NCI-H345 (cell line): ENCODE measurements at regions not wholly inside any gene's neighbourhood (a gene's known extent, or its start where the extent isn't known, plus 50 kb on each side); places are given as distances from the start of the nearest gene placed in this dataset.

Experiments
- DNase-seq: peaks from one replicate; lab custom pipeline; 2025; lab: John Stamatoyannopoulos, UW

GRCh38 chr14:37894463-37894862, 299.0 kb downstream of the TTC6 start:
- no peak for DNase-seq

DNA sequence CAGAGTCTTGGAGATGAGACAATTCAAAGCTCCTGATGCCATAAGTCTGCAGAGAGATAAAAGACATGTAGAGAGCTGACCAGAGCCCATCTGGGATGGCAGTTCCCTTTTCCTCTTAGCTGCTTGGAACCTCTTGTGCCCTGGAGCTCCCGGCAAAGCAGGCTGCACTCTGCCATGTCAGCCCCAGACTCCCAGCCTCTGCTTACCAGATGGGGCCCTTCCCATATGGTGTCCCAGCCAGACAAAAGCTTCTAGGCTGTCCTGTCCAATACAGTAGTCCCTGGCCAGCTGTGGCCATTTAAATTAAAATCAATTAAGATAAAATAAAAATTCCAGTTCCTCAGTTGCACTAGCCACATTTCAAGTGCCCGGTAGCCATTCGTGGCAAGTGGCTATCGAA, 303.9 kb downstream of the TTC6 start:
- no peak for DNase-seq

- DNase-seq: no peak
Observed at GRCh38 chr14:37900561-37900960, 305.1 kb downstream of the TTC6 start.

GRCh38 chr14:37901978-37902377, 305.7 kb upstream of the SSTR1 start:
- DNase-seq: no peak

DNA sequence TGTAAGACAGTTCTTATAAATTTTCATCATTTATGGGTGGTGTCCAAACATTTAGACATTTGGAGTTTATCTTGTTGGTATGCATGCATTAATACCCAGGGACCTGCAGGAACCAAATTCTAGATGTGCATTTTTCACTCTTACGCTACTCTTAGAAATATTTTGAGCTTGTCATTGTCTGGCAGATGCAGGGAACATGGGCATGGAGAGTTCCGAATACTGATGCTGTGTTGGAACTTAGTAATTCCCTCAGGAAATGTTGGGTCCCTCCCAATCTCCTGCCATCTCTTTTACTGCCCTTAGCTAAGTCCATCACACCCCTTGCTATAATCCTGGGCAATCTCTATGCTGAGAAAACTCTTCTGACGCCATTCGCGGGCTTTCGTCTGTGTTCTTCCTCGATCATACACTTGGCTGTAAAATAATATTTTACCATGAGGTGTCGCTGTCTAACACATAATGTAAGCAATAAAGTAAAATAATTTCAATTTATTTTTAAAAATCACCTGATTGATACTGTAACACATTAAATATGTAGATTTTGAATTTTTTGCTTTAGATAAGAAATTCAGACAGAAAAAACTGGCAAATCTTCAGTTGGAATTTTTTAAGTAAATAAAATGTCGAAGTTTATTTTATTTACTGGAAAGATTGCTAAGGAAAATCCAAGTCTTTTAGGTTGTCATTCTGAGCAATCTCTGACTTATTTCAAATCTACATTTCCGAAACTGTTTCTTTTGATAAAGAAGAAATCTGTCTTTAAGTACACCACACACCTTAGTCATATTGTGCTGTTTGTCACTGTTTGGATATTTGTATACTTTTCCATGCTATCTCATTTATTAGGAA, 304.1 kb upstream of the SSTR1 start:
- peak; percentile 64 for DNase-seq

DNA sequence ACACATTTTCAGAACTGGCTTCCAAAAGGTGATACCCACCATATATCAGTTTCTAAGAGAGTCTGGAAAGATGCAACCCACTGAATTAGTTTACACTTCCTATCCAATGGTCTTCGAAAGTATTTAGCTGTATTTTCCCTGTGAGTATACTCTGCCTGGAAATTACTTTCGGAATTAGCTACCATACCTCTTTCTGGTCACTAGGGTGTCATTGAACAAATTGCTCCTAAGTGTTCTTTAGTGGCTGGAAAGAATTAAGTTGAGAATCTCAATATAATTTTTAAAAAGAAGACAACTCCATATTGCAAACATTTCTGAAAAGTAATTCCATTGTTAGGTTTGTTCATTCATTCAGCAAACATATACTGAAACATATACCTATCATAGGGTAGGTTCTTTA, 283.1 kb upstream of the SSTR1 start:
- DNase-seq: no peak

GRCh38 chr14:37932008-37932407, 275.7 kb upstream of the SSTR1 start:
- no peak for DNase-seq

DNA sequence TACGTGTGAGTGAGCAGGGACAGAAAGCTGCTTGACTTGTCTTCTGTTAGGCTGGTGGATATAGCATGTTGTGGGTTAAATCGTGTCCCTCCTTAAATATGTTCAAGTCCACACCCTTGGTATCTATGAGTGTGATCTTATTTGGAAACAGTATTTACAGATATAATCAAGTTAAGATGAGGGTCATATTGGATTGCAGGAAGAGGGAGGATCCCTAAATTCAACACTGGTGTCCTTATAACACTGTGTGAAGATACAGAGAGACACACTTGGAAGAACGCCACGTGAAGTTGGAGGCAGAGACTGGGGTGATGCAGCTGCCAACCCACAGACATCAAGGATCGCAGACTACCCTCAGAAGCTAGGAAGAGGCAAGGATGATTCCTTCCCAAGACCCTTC, 275.2 kb upstream of the SSTR1 start:
- DNase-seq: no peak

DNA sequence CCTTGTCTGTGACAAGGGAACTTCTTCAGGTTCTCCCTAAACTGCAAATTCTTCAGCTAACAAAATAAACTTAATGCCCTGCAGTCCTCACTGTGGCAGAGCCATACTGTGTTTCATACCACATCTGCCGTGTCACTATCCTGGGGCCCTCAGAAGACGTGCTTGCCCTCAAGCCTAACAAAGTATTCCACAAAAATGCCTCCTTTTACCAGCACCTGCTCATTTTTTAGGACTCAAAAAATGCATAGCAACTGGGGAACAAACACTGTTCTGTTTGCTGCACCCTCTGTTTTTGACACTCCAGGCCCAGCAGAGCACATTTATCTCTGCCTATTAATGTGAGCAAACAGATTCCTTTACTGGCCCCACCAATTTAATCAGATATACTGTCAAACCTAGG, 270.7 kb upstream of the SSTR1 start:
- DNase-seq: no peak

DNA sequence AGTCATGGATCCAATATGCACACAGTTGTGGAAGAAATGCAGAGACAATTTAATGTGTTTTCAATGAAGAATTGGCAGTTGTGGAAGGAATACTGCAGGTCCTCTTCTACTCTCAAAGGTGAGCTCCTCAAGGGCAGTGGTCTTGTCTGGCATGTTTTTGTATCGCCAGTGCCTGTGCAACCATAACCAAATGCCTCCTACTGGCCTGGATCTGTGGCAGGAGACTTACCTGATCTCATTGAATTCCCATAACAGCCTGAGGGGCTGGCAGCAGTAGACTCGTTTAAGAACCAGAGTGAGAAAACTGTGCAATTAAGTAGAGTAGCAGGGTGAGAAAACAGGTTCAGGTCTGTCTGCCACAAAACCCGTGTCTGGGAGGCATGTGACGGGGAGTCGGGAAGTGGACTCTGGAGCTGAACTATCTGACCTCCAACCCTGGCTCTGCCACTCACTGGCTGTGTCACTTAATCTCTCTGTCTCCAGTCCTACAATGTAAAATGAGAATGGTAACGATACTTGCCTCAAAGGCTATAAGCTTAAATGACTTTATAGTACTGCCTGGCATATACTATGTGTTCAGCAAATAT, 268.2 kb upstream of the SSTR1 start:
- no peak for DNase-seq

DNA sequence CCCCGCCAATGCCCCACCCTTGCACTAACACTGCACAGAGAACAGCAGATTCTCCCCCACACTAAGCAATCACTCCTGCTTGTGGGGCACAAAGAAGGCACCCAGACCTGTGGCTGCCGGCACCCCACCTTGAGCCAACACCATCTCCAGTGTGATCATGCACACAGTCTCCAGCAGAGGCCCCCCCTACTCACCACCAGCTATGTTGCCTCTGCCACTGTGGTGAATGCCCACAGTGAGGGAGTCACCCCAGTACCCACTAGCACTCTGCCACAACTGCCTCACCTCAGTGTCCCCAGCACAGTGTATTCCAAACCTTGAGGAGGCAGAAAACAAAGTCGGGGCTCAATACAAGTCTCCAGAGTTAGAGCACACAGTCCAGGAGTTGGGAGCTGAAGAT, 261.7 kb upstream of the SSTR1 start:
- no peak for DNase-seq

- no peak for DNase-seq
Observed at GRCh38 chr14:37946819-37947218, 260.9 kb upstream of the SSTR1 start.

DNA sequence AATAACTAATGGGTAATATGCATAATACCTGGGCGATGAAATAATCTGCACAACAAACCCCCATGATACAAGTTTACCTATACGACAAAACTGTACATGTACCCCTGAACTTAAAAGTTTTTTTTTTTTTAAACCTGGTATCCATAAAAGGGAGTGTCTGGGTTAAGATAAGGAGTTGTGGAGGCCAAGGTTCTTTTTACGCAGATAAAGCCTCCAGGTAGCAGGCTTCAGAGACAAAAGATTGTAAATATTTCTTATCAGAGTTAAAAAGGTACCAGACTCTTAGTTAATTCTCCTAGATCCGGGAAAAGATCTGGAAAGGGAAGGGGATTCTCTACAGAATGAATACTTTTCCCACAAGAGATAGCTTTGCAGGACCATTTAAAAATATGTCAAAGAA, 259.4 kb upstream of the SSTR1 start:
- DNase-seq: no peak

DNA sequence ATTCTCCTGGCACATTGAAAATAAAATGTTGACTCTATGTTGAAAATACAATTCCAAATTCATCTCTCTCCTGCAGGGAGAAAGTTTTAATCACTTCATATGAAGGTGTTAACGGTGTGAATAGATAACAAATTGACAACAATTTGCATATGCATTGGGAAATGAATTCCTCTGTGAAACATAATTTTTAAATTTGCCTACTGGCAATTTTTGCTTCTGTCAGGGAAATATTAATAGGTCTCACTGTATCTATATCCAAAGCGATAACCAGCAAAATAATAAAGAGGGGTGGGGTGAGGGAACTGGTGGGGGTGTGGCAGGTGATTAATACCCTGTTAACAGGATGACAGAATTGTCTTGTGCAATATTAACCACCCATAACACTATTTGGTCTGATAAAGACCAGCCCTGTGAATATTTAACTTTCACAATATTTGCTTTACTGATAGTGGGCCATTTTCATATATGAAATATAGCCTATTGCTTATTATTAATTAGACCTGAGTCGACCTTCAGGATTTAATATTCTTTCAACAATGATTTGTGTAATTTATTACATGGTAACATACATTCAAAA, 239.0 kb upstream of the SSTR1 start:
- DNase-seq: no peak

DNA sequence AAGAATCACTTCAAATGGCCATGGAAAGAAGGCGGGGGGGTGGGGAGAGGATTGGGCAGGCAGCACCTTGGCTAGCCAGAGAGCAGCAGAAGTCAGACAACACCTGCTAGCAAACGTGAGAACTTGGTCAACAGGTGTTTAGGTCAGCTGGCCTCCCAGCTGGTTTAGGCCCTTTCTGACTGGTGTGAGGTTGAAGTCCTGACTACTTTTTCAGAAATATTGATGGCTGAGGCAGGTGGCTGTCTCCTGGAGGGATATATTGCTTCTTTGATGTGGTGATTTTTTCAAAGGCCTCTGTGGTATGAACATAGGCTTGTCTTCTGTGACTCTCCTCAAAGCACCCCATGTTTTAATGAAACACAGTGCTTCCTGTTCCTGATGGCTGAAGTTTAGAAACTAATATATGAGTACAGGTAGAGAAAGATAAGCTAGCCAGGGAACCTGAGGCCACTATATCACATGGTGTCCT, 238.2 kb upstream of the SSTR1 start:
- no peak for DNase-seq

GRCh38 chr14:37970696-37971095, 237.0 kb upstream of the SSTR1 start:
- no peak for DNase-seq

- no peak for DNase-seq
Observed at GRCh38 chr14:37972941-37973887, 234.5 kb upstream of the SSTR1 start.

DNA sequence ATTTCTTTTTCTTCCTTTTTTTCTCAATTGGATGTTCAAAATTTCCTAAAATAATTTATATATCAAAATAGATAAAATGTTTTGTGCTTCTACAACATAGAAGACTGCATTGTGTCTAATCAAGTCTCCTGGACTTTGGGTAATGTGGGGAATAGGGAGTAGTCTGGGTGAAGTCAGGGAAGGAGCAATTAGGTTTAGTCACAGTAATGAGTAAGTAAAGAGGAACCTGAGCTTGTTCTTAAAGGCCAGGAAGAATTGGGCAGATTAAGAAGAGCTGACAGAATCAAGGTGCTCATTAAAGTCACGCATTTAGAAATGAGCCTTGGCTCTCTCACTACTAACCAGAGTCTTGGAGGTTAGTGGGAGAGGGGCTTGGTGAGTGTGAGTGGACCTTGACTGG, 233.3 kb upstream of the SSTR1 start:
- no peak for DNase-seq

DNA sequence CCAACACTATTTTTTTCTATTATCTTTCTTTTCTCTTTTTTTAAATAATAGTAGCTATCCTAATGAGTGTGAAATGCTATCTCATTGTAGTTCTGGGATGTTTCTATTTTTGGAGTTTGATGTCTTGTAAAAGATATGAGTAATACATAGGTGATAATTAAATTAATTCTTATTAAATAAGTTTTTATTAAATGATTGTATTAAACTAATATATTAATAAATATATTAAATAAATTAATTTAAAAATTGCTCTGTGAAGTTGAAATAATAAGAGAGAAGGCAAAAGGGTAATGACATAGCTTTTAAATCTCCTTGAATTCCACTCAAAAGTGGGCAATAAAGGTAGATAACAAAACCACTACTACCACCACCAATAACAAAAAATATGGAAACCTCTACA, 230.2 kb upstream of the SSTR1 start:
- DNase-seq: no peak

- peak; percentile 50 for DNase-seq
Observed at GRCh38 chr14:37985826-37986470, 221.8 kb upstream of the SSTR1 start.

GRCh38 chr14:37988472-37988871, 219.2 kb upstream of the SSTR1 start:
- DNase-seq: no peak

DNA sequence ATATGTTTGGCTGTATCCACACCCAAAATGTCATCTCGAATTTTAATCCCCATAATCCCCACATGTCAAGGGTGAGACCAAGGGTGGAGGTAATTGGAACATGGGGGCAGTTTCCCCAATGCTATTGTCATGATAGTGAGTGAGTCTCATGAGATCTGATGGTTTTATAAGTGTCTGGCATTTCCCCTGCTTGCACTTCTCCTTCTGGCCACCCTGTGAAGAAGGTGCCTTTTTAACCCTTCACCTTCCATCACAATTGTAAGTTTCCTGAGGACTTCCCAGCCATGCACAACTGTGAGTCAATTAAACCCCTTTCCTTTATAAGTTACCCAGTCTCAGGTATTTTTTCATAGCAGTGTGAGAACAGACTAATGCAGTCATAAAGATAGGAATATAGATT, 216.7 kb upstream of the SSTR1 start:
- DNase-seq: no peak
